GM19395 (cell line): ENCODE measurements at regions not wholly inside any gene's neighbourhood (a gene's known extent, or its start where the extent isn't known, plus 50 kb on each side); places are given as distances from the start of the nearest gene placed in this dataset.
"Not testable (repeated sequence)": the region's sequence is repeated elsewhere in the genome, so short reads cannot be mapped to it uniquely, and the experiment has no call there.

Experiments used
- ATAC-seq: cut with Tn5 transposase; IDR thresholded peaks from one replicate; pipeline ENCODE4 v1.9.1; 2021; ENCODE audit warnings: mild to moderate bottlenecking, moderate library complexity; ENCODE audit not compliant: unreplicated experiment

DNA sequence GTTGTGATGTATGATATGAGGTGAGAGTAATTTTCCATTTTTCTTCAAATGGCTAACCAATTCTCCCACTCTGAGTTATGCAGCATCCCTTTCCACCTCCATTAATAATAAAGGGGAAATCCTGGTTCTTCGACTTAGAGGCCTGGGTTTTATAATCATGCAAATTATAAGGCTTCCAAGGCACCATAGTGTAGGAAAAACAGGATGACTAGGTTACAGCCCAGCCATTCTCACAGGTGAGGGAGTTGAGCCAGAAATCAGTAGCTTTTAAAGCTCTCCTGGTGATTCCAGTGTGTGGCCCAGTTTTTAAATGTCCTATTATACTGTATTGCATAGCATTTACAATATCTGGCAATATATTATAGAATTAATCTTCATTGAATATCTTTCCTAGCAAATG lies 203.1 kb downstream of the ARHGEF9 start:
- ATAC-seq, result no peak

DNA sequence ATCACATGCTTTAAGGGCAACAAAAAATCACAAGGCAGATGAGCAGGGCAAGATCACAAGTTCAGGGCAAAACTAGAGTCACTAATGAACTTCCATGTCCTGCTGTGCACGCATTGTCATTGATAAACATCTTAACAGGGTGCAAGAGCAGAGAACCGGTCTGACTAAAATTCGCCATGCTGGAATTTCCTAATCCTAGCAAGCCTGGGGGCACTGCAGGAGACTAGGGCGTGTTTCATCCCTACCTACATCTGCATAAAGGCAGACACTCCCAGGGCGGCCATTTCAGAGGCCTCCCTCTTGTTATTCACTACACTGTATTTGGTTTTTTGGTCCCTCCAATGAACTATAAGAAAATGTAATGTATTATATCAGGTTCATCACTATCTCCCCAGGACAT lies 203.6 kb downstream of the ARHGEF9 start:
- ATAC-seq, result no peak

DNA sequence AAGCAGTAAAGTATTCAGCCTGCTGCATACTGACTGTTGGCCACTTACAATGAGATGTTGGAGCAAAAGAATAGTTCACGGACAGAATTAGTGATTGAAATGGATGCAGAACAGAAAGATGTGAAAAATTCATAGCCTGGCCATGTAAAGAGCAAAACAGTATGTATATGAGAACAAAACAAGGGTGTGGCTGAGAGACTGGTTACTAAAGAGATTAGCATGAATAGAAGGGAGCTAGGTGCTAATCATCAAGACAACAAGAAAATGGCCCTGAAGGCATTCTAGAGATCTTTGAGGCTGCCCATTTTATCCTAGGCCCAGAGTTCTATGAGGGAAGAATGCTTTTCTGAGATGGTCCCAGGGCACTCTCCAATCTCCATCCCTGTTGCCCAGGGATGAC lies 208.5 kb downstream of the ARHGEF9 start:
- no peak for ATAC-seq

DNA sequence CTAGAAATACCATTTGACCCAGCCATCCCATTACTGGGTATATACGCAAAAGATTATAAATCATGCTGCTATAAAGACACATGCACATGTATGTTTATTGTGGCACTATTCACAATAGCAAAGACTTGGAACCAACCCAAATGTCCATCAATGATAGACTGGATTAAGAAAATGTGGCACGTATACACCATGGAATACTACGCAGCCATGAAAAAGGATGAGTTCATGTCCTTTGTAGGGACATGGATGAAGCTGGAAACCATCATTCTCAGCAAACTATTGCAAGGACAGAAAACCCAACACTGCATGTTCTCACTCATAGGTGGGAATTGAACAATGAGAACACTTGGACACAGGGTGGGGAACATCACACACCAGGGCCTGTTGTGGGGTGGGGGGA lies 209.3 kb downstream of the ARHGEF9 start:
- not testable (repeated sequence) for ATAC-seq

DNA sequence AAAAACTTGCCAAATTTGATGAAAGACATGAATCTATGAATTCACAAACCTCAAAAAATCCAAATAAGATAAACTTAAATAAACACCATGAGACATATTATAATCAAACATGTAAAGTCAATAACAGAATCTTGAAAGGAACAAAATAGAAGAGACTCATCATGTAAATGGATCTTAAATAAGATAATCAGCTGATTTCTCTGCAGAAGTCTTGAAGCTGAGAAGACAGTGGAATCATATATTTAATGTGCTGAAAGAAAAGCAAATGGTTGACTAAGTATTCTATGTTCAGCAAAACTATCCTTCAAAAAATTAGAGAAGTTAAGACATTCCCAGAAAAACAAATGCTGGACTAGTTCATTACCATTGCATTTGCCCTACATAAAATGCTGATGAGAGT lies 215.7 kb upstream of the SPIN4 start:
- no peak for ATAC-seq

DNA sequence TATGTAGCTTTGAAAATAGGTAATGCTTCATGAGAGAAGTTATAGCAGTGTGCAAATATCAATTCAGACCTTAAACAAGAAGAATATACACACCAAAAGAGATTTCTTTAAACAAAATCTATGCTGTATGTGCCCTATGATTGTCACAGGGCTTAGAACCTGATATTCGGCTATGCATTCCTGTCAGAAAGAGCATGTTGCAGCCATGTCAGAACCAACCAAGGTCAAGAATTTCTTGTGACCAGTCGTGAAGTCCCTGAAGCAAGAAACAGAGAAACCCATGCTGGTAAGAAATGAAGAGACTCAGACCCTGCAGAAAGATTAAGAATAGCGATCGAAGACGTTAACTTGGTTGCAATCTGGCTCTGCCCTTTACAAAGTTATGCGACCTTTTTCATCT lies 210.3 kb upstream of the SPIN4 start:
- no peak for ATAC-seq

DNA sequence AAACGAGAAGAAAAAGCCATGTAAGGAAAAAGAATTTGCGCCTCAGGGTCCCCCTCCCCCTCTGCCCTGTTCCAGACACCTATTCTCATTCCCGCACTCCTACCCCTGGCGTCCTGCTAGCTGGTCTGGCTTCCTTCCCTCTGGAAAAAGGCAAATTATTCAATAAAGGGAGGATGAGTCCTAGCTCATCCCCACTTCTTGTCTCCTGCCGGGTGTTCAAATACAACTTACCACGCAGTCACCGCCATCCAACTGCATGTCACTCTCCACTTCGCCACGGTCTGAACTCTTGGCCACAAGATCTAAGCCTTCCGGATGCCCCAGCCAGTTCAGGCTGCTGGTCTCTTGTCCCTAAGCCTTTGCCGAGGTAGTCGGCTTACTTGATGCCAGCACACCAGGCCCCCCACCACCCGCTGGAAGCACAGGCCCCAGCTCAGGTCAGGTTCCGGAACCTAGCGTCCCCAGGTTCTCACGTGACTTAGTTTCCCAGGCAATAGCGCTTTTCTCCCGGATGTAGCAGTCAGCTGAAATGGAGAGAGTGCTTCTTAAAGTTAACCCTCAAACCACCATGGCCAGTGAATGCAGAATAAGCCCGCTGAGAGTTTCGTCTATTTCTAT lies 209.6 kb upstream of the SPIN4 start:
- ATAC-seq, result peak; percentile 96

DNA sequence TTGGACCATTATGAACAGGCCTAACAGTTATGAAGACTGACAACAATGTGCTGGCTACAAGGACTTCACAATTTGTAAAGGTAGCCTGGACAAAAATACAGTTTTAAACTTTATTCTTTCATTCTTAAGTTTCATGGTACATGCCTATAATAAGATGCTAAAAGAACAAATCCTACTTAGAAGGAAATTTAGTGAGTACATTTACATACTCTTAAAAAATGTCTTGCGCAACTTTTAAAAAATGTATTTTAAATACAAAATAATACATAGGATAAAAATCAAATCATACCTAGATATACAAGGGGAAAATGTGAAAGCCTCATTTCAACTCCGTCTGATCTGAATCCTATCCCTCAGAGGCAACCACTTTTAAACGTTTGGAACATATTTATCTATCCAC lies 200.7 kb upstream of the SPIN4 start:
- no peak for ATAC-seq

DNA sequence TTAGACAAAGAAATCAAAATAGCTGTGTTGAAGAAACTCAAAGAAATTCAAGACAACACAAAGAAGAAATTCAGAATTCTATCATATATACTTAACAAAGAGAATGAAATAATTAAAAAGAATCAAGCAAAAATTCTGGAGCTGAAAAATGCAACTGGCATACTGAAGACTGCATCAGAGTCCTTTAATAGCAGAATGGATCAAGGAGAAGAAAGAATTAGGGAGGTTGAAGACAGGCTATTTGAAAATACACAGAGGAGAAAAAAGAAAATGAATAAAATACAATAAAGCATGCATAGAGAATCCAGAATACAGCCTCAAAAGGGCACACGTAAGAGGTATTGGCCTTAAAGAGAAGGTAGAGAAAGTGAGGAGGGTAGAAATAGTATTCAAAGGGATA lies 179.5 kb upstream of the SPIN4 start:
- ATAC-seq, result no peak

DNA sequence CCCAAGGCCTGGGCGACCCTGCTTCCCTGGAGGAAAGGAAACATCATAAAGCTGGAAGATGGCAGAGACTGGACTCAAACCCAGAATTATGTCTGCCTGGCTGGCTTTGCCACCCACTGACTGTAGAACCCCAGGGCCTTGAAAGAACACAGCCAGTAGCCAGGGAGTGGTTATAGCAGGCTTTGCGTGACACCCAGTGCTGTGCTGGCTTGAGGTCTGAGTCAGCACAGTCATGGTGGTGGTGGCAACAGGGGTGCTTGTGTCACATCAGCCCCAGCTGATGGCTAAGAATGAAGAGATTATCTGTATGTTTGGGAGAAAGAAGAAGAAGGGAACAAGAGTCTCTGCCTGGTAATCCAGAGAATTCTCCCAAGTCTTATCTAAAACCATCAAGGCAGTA lies 178.8 kb upstream of the SPIN4 start:
- ATAC-seq, result no peak

DNA sequence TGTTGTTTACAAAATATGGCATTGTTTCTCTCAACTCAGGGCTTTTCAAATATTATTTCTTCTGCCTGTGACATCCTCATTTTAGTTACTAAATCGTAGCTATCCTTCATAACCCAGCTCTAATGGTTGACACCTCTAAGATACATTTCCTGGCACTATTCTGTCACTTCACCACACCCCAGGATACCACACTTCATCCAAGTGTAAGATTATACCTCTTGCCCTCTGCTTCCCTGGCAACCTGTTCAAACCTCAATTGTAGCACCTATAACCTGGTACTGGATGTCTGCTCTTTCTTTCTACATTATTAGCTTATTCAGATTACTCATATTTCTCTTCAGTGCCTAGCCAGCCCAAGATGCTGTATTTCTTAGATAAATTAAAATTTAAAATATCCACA lies 175.7 kb upstream of the SPIN4 start:
- ATAC-seq, result no peak

DNA sequence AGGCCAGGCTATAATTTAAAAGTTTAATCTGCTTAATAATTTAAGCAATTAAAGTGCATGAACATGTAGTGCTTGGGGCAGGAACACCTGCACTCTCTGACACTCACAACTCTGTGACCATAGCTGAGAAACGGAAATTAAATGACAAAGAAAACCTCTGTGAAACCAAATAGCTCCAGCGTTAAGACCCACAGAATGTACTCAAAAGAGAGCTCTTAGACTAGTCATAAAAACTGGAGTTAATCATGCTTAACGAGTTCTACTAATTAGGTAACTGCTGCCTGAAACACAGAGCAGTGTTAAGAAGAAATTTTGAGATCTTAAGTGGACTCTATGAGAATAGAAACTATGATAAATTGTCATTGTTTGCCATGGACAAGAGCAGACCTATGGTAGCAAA lies 174.4 kb upstream of the SPIN4 start:
- ATAC-seq, result peak; percentile 71

DNA sequence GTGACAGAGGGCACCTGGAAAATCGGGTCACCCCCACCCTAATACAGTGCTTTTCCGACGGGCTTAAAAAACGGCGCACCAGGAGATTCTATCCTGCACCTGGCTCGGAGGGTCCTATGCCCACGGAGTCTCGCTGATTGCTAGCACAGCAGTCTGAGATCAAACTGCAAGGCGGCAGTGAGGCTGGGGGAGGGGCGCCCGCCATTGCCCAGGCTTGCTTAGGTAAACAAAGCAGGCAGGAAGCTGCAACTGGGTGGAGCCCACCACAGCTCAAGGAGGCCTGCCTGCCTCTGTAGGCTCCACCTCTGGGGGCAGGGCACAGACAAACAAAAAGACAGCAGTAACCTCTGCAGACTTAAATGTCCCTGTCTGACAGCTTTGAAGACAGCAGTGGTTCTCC lies 168.2 kb upstream of the SPIN4 start:
- not testable (repeated sequence) for ATAC-seq

DNA sequence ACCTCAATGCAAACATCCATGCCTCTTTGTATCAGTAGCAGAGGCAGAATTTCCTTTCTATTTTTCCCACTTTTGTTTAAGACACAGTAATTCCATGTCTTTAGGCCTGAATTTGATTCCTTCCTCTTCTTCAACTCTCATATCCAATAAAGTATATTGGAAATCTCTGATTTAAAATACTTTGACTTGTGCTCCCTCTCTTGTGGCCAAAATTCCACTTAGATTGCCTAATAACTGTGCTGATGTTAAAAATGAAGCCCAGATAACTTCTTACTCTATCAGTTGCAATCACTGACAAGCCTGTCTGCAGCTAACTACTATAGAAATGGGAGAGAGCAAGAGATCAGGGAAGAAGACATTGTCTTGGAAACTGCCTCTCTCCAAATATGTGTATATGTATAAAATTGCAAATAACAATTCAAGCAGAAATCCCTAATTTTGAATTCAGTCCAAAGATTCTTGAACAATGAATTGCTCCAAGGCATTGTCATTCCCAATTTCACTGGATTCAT lies 163.5 kb upstream of the SPIN4 start:
- no peak for ATAC-seq

DNA sequence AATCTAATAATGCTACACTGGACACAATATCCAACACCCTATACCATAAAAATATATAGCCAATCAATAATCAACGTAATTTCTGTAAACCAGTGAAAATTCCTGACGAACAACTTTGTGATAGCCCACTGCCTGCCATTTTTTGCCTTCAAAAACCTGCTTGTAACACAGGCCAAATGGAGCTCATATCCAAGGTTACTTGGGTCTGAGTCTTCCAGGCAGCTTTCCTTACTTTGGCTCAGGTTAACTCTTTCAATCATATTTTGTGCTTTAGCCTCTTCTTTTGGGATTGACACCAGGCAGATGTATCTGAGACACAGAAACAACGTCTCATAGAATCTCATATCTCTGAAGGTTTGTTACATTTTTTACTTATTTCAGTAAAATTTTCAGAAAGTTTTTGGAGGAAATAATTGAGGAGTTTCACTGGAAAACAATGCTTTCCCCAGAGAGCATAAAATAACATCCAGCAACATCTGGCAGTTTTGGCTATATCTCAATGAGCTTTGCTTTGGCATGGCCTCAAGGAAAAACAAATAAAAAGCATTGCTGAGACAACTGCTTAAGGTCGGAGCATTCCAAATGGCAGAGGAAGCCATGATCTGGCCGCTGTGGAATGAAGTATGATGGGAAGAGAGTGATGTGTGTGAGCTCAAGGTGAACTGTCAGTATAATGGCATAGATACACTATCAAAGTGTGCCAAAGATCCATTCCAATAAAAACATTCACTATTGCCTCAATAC lies 162.9 kb upstream of the SPIN4 start:
- no peak for ATAC-seq

DNA sequence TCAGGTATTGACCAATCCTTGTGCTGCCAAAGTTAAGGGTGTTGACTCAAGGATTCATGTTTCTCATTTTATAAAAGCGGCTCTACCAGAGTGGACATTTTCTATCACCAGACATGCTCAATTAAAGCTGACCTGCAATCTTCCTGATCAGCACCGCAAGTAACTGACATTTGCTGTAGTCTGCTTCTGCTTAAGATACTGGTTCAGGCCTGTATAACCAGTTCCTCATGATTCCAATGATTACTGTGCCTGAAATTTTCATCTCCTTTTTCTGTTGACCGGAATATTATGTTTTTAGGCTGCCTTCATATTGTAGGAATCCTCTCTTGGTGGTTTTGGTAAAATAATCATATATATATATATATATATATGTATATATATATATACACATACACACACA lies 160.2 kb upstream of the SPIN4 start:
- no peak for ATAC-seq

DNA sequence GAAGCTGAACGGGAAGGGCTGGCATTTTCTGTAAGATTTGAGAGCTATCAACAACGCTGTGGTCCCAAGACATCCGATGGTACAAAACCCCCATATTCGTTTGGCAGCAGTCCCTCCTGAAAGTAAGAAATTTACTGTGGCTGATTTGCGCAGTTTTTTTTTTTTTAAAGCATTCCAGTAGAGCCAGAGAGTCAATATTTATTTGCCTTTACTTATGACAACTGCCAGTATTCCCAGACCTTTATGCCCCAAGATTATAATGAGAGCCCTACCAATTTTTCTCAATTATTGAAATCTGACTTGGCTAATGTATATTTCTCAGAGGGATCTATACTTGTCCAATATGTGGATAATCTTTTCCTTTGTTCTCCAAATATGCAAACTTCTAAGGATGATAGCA lies 157.5 kb upstream of the SPIN4 start:
- no peak for ATAC-seq

DNA sequence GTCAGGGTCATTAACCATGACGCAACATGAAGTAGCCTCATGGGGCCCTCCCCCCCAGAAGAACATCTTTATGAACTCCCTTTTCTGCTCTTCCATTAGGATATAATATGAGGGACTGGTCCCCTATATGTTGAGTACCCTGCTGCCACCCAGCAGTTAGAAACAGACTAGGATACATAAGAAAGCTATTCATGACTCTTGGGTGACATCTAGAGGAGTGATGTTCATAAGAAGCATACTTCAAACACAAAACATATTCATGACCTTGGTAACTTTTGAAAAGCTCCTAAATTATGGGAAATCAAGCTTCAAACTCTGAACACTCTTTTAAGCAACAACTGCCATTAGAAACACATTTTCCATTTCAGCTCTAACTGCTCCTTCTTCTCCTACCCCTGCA lies 155.2 kb upstream of the SPIN4 start:
- no peak for ATAC-seq

DNA sequence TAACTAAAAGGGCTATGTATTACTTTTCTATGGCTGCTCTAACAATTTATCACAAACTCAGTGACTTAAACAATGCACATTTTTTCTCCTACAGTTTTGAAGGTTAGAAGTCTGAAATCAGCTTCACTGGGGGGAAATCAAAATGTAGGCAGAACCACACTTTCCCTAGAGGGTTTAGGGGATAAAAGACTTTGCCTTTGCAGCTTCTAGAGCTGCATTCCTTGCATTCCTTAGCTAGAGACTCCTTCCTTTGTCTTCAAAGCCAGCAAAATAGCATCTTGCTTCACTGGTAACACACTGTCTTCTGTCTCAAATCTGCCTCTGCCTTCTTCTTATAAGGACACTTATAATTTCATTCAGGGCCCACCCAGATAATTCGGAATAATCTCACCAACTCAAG lies 152.4 kb upstream of the SPIN4 start:
- ATAC-seq, result no peak

DNA sequence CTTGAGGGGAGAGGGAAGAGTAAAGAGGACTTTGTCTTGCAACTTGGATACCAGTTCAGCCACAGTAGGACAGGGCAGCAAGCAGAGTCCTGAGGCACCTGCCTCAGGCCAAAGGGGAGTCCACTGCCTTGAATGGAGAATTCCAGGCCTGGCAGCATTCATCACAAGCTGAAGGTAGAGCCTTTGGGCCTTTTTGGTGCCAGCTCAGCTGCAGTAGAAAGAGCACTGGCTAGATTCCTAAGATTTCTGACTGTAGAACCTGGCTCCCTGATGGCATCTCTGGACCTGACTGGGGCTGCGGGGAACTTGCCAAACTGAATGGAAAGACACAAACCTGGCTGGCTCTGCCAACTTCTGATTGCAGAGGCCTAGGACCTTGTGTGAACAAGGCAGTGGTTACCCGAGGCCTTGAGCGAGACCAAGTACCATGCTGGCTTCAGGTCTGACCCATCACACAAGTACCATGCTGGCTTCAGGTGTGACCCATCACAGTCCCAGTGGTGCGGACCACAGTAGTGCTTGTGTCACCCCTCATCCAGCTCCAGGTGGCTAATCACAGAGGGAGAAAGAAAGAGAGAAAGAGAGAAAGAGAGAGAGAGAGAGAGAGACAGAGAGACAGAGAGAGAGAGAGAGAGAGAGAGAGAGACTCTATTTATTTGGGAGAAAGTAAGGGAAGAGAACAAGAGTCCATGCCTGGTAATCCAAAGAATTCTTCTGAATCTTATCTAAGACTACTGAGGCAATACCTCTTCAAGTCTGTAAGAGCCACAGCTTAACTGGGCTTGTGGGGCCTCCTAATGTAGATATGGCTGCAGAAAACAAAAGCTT lies 137.6 kb upstream of the SPIN4 start:
- ATAC-seq, result no peak

DNA sequence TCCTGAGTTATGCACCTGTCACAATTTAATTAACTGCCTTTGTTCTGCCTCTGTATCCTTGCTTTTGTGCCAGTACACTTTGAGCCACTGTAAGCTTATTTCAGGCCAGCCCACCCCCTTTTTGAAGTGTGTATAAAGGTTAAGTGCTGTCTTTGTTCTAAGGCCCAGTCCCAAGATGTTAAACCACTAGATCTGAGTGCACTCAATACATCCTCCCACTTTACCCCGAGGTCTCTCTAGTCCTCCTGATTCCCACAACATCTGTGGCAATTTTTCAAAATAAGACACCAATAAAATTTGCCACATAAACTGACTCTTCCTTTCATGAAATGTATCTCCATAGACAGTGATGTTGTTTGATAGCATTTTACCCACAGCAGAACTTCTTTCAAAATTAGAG lies 124.1 kb upstream of the SPIN4 start:
- no peak for ATAC-seq

DNA sequence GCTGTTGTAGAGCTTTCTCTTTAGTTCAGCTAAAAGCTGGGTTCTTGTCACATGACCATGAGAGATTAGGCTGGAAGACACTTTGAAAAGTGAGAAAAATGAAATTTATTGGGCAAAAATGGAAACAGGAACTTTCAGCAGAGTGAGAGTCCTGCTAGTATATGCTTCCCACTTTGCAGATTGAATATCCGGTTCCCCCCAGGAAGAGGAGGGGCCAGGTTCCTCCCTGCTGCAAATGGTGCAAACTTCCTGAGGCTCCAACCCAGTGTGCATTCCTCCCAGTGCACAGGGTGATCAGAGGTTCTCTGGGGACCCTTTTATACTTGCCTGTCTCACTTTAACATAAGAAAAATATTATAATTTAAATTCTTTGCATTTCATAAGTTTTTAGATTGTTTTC lies 119.9 kb upstream of the SPIN4 start:
- no peak for ATAC-seq
